Astrocyte (in vitro differentiated cells and primary cell): ENCODE measurements at regions not wholly inside any gene's neighbourhood (a gene's known extent, or its start where the extent isn't known, plus 50 kb on each side); places are given as distances from the start of the nearest gene placed in this dataset.

Experiments
- DNase-seq: peaks from one replicate; pipeline ENCODE4 v3.0.0-alpha.2; 2010; ENCODE audit warnings: low read depth
- FAIRE-seq: peaks from 2 replicates; lab custom pipeline; 2011; peaks lifted over from hg19 to GRCh38; lab: Jason Lieb, UNC
- H2AFZ ChIP-seq: 2 replicates; pipeline ENCODE4 v1.6.0; 2012; ENCODE audit warnings: low read depth, low read length, inconsistent platforms
- H3K27ac ChIP-seq: 2 replicates; pipeline ENCODE4 v1.5.1; 2011; ENCODE audit warnings: low read depth, low read length, inconsistent platforms
- H3K27me3 ChIP-seq: 2 replicates; pipeline ENCODE4 v1.6.0; 2011; ENCODE audit warnings: low read length, inconsistent platforms; ENCODE audit not compliant: insufficient read depth
- H3K36me3 ChIP-seq: 2 replicates; pipeline ENCODE4 v1.5.1; 2011; ENCODE audit warnings: low read length, inconsistent platforms; ENCODE audit not compliant: insufficient read depth
- H3K4me1 ChIP-seq: 2 replicates; pipeline ENCODE4 v1.5.1; 2011; ENCODE audit warnings: low read length, inconsistent platforms; ENCODE audit not compliant: insufficient read depth
- H3K4me2 ChIP-seq: 2 replicates; pipeline ENCODE4 v1.6.0; 2012; ENCODE audit warnings: low read length, inconsistent platforms
- H3K4me3 ChIP-seq: 2 replicates; pipeline ENCODE4 v1.5.1; 2011; ENCODE audit warnings: low read depth, mild to moderate bottlenecking, low read length, inconsistent platforms; ENCODE audit not compliant: insufficient read depth
- H3K79me2 ChIP-seq: 2 replicates; pipeline ENCODE4 v1.6.0; 2012; ENCODE audit warnings: mild to moderate bottlenecking, low read length, inconsistent platforms; ENCODE audit not compliant: insufficient read depth
- H3K9ac ChIP-seq: 2 replicates; pipeline ENCODE4 v1.6.0; 2012; ENCODE audit warnings: mild to moderate bottlenecking, low read length, inconsistent platforms
- H3K9me3 ChIP-seq: 2 replicates; pipeline ENCODE4 v1.5.1; 2012; ENCODE audit warnings: low read depth, mild to moderate bottlenecking, low read length, inconsistent platforms; ENCODE audit not compliant: insufficient read depth
- H4K20me1 ChIP-seq: 2 replicates; pipeline ENCODE4 v1.6.0; 2012; ENCODE audit warnings: low read length, inconsistent platforms; ENCODE audit not compliant: insufficient read depth
- H3K27ac Mint-ChIP-seq: one replicate; pipeline ENCODE4 v1.8.0; 2021; ENCODE audit warnings: mild to moderate bottlenecking, mixed read lengths; ENCODE audit not compliant: unreplicated experiment
- H3K27me3 Mint-ChIP-seq: one replicate; pipeline ENCODE4 v1.8.0; 2021; ENCODE audit warnings: low read depth, mixed read lengths; ENCODE audit not compliant: unreplicated experiment
- H3K36me3 Mint-ChIP-seq: one replicate; pipeline ENCODE4 v1.8.0; 2021; ENCODE audit warnings: low read depth, mixed read lengths; ENCODE audit not compliant: unreplicated experiment
- H3K4me1 Mint-ChIP-seq: one replicate; pipeline ENCODE4 v1.8.0; 2021; ENCODE audit warnings: low read depth, mixed read lengths; ENCODE audit not compliant: unreplicated experiment
- H3K4me3 Mint-ChIP-seq: one replicate; pipeline ENCODE4 v1.8.0; 2021; ENCODE audit warnings: mild to moderate bottlenecking, moderate library complexity, mixed read lengths; ENCODE audit not compliant: unreplicated experiment
- H3K9me3 Mint-ChIP-seq: one replicate; pipeline ENCODE4 v1.8.0; 2021; ENCODE audit warnings: mild to moderate bottlenecking, mixed read lengths; ENCODE audit not compliant: unreplicated experiment
- CTCF ChIP-seq: IDR thresholded peaks from 2 replicates; pipeline ENCODE4 v1.5.1; 2011; ENCODE audit warnings: low read depth, mild to moderate bottlenecking, inconsistent platforms, low read length, moderate library complexity; ENCODE audit not compliant: insufficient read depth
- EZH2 ChIP-seq: IDR thresholded peaks from 2 replicates; pipeline ENCODE4 v1.6.1; 2012; ENCODE audit warnings: mild to moderate bottlenecking, low read length, inconsistent platforms; ENCODE audit not compliant: insufficient read depth

- TF ChIP-seq EZH2 = no peak
- TF ChIP-seq CTCF = no peak
- no peaks in the 10 kb centered on the region for H3K27me3 Mint-ChIP-seq
- H3K9ac ChIP-seq = no peak overlapping the region
- H3K4me3 ChIP-seq = no peak overlapping the region
- no peaks in the 10 kb centered on the region for H3K36me3 Mint-ChIP-seq
- no peaks in the 10 kb centered on the region for H3K79me2 ChIP-seq
- H3K27ac Mint-ChIP-seq = no peak overlapping the region
- H3K4me1 Mint-ChIP-seq = no peaks in the 10 kb centered on the region
- H3K4me1 ChIP-seq = no peaks in the 10 kb centered on the region
- DNase-seq (no peak), FAIRE-seq (no peak)
- H3K27me3 ChIP-seq = no peaks in the 10 kb centered on the region
- H2AFZ ChIP-seq = no peak overlapping the region
- H4K20me1 ChIP-seq = no peaks in the 10 kb centered on the region
- H3K27ac ChIP-seq = no peak overlapping the region
- H3K4me2 ChIP-seq = no peak overlapping the region
- H3K4me3 Mint-ChIP-seq = no peak overlapping the region
- no peaks in the 10 kb centered on the region for H3K9me3 Mint-ChIP-seq
- H3K9me3 ChIP-seq = no peaks in the 10 kb centered on the region
- H3K36me3 ChIP-seq = no peaks in the 10 kb centered on the region
Observed at GRCh38 chr7:23887660-23888059, 177.6 kb downstream of the STK31 start.

GRCh38 chr7:23888958-23889357 is 178.9 kb downstream of the STK31 start:
- no peak overlapping the region for H3K4me3 ChIP-seq

More at GRCh38 chr7:23888958-23889357, 178.9 kb downstream of the STK31 start:
- TF ChIP-seq CTCF (no peak), EZH2 (no peak)
- DNase-seq (no peak), FAIRE-seq (no peak)
- Histone ChIP-seq H3K27me3 (no peaks in the 10 kb centered on the region), H3K36me3 (no peaks in the 10 kb centered on the region), H3K79me2 (no peaks in the 10 kb centered on the region), H3K9me3 (no peaks in the 10 kb centered on the region), H2AFZ (no peak overlapping the region), H3K9ac (no peak overlapping the region), H4K20me1 (no peaks in the 10 kb centered on the region), H3K4me2 (no peak overlapping the region), H3K4me1 (peaks cover 5% of the 10 kb centered on the region), H3K27ac (no peak overlapping the region)
- Mint-ChIP-seq H3K4me3 (no peak overlapping the region), H3K9me3 (no peaks in the 10 kb centered on the region), H3K27me3 (no peaks in the 10 kb centered on the region), H3K27ac (no peak overlapping the region), H3K4me1 (peaks cover 6% of the 10 kb centered on the region), H3K36me3 (no peaks in the 10 kb centered on the region)
